Panc1 (cell line): ENCODE measurements at regions not wholly inside any gene's neighbourhood (a gene's known extent, or its start where the extent isn't known, plus 50 kb on each side); places are given as distances from the start of the nearest gene placed in this dataset.

Experiments
- ATAC-seq: fragments of 200-7000 bp; cut with Tn5 transposase; 2 replicates; pipeline ENCODE4 v1.9.1; 2020; ENCODE audit warnings: mild to moderate bottlenecking, moderate library complexity
- BruUV-seq: library from RNA; stranded (reverse); fragments of 400-500 nt; replicated peaks from 2 replicates; lab custom pipeline; 2021; lab: Mats Ljungman, UMichigan
- CTCF ChIA-PET: fragments of 300-600 bp; sonication (Branson Sonifier 250); formaldehyde crosslinking; loops from one replicate; lab custom pipeline; 2022; ENCODE audit warnings: antibody characterized with exemption; lab: Charles Lee
- POLR2A ChIA-PET: fragments of 300-600 bp; sonication (Branson Sonifier 250); formaldehyde crosslinking; loops from one replicate; lab custom pipeline; 2022; ENCODE audit warnings: antibody characterized with exemption; lab: Charles Lee
- DNase-seq: peaks from one replicate; pipeline ENCODE4 v3.0.0-alpha.2; 2010; ENCODE audit warnings: low read depth, low spot score
- H3K27ac ChIP-seq: 2 replicates; pipeline ENCODE4 v1.5.1; 2011; ENCODE audit warnings: mild to moderate bottlenecking, low read length, inconsistent platforms
- H3K27me3 ChIP-seq: fragments of 200-500 bp; sonication (Bioruptor generic); 2 replicates; pipeline ENCODE4 v1.6.0; 2014; ENCODE audit warnings: low read length, inconsistent platforms; ENCODE audit not compliant: control insufficient read depth, insufficient read depth
- H3K36me3 ChIP-seq: fragments of 200-500 bp; sonication (Bioruptor generic); 2 replicates; pipeline ENCODE4 v1.5.1; 2014; ENCODE audit warnings: inconsistent platforms, mild to moderate bottlenecking, low read length, moderate library complexity; ENCODE audit not compliant: control insufficient read depth, insufficient read depth
- H3K4me1 ChIP-seq: 2 replicates; pipeline ENCODE4 v1.5.1; 2011; ENCODE audit warnings: inconsistent platforms, mild to moderate bottlenecking, low read length, moderate library complexity; ENCODE audit not compliant: control insufficient read depth, insufficient read depth
- H3K4me3 ChIP-seq, 2 experiments: 2 replicates each; pipeline ENCODE4 v1.5.1; 2011 to 2012; ENCODE audit warnings: low read depth in 2 of 2, low read length in 2 of 2, mild to moderate bottlenecking in 2 of 2, inconsistent platforms in 1 of 2, moderate library complexity in 1 of 2
- H3K9me3 ChIP-seq: fragments of 200-500 bp; sonication (Bioruptor generic); 2 replicates; pipeline ENCODE4 v1.5.1; 2014; ENCODE audit warnings: low read depth, mild to moderate bottlenecking, inconsistent platforms, low read length, moderate library complexity; ENCODE audit not compliant: control insufficient read depth, insufficient read depth
- POLR2AphosphoS5 ChIP-seq: IDR thresholded peaks from 2 replicates; pipeline ENCODE4 v1.6.1; 2012; ENCODE audit warnings: mild to moderate bottlenecking, low read depth, low read length, moderate library complexity
- SIN3A ChIP-seq: IDR thresholded peaks from 2 replicates; pipeline ENCODE4 v1.6.1; 2012; ENCODE audit warnings: low read depth, mild to moderate bottlenecking, low read length, moderate library complexity, borderline replicate concordance; ENCODE audit not compliant: insufficient read depth
- TCF7L2 ChIP-seq: IDR thresholded peaks from 2 replicates; pipeline ENCODE4 v1.6.1; 2011; ENCODE audit warnings: mild to moderate bottlenecking, low read depth, low read length, inconsistent platforms
- in situ Hi-C: cut with HindIII; loops from 2 replicates; pipeline ENCODE4 v1.10.0; 2016; ENCODE audit warnings: low sequenced_read_pairs, low pct_unique_long_range_greater_than_20kb
- intact Hi-C: fragments of 100-400 bp; cut with micrococcal nuclease; formaldehyde crosslinking; loops from one replicate; pipeline ENCODE4 v1.10.0; 2022; ENCODE audit not compliant: unreplicated experiment
- TF ChIP-seq, protein P1 (sequence below): fragments of 450-650 bp; IDR thresholded peaks from 2 replicates; pipeline ENCODE4 v1.5.1; 2017; ENCODE audit warnings: mild to moderate bottlenecking
- TF ChIP-seq, protein P2 (sequence below), 2 experiments: IDR thresholded peaks; 2 replicates each; pipeline ENCODE4 v1.6.1; 2011 to 2012; ENCODE audit warnings: low read depth in 2 of 2, control low read depth in 1 of 2, low read length in 1 of 2, mild to moderate bottlenecking in 1 of 2, moderate library complexity in 1 of 2; ENCODE audit not compliant: insufficient read depth in 1 of 2

DNA sequence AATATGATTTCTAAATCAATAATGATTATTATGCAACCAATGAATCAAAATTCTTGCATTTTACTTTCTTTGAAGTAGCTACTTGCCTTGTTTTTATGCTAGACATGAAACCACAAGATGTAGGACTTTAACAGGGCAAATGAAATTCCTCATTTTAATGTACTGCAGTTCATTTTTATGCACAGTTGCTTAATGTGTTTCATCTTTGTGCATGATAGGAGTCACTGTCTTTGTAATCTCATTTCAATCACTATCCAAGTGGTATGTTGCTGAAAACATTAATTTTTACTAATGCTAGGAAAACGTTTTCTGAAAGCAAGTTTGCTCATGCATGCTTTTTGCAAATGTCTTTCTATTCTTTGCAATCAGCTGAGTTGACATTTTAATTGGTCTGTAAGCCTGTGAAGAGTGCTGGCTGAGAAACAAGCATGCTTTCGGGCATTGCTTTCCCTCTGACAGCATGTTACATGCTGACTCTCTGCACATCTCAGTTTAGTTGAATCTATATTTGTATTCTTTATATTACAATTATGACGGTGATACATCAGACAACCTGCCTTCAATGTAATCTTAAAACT, 535.0 kb upstream of the CDH18 start:
- no peaks in the 10 kb centered on the region for H3K4me1 ChIP-seq
- no peak for TF ChIP-seq TCF7L2
- TF ChIP-seq POLR2AphosphoS5: no peak
- TF ChIP-seq, protein P1, sequence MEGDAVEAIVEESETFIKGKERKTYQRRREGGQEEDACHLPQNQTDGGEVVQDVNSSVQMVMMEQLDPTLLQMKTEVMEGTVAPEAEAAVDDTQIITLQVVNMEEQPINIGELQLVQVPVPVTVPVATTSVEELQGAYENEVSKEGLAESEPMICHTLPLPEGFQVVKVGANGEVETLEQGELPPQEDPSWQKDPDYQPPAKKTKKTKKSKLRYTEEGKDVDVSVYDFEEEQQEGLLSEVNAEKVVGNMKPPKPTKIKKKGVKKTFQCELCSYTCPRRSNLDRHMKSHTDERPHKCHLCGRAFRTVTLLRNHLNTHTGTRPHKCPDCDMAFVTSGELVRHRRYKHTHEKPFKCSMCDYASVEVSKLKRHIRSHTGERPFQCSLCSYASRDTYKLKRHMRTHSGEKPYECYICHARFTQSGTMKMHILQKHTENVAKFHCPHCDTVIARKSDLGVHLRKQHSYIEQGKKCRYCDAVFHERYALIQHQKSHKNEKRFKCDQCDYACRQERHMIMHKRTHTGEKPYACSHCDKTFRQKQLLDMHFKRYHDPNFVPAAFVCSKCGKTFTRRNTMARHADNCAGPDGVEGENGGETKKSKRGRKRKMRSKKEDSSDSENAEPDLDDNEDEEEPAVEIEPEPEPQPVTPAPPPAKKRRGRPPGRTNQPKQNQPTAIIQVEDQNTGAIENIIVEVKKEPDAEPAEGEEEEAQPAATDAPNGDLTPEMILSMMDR: no peak
- in situ Hi-C loops (no loop called here), intact Hi-C loops (no loop called here)
- CTCF ChIA-PET: no interaction called here
- no peaks in the 10 kb centered on the region for H3K9me3 ChIP-seq
- H3K27ac ChIP-seq: no peak overlapping the region
- DNase-seq: no peak
- POLR2A ChIA-PET: interaction anchor here (0.5 kb wide), 1 partner anchor 565 kb away, joined by 4 read pairs; no protein-coding TSS in a partner anchor
- no TSS peak for BruUV-seq
- ATAC-seq: no peak
- H3K4me3 ChIP-seq: no peak overlapping the region
- H3K27me3 ChIP-seq: no peaks in the 10 kb centered on the region
- H3K36me3 ChIP-seq: no peaks in the 10 kb centered on the region

- Histone ChIP-seq H3K4me3 (no peak overlapping the region), H3K27me3 (no peaks in the 10 kb centered on the region), H3K9me3 (no peaks in the 10 kb centered on the region), H3K36me3 (no peaks in the 10 kb centered on the region), H3K27ac (no peak overlapping the region), H3K4me1 (no peaks in the 10 kb centered on the region)
- intact Hi-C loops: no loop called here
- no TSS peak for BruUV-seq
- TF ChIP-seq POLR2AphosphoS5 (no peak), TCF7L2 (no peak), SIN3A (no peak)
- TF ChIP-seq, protein P2, sequence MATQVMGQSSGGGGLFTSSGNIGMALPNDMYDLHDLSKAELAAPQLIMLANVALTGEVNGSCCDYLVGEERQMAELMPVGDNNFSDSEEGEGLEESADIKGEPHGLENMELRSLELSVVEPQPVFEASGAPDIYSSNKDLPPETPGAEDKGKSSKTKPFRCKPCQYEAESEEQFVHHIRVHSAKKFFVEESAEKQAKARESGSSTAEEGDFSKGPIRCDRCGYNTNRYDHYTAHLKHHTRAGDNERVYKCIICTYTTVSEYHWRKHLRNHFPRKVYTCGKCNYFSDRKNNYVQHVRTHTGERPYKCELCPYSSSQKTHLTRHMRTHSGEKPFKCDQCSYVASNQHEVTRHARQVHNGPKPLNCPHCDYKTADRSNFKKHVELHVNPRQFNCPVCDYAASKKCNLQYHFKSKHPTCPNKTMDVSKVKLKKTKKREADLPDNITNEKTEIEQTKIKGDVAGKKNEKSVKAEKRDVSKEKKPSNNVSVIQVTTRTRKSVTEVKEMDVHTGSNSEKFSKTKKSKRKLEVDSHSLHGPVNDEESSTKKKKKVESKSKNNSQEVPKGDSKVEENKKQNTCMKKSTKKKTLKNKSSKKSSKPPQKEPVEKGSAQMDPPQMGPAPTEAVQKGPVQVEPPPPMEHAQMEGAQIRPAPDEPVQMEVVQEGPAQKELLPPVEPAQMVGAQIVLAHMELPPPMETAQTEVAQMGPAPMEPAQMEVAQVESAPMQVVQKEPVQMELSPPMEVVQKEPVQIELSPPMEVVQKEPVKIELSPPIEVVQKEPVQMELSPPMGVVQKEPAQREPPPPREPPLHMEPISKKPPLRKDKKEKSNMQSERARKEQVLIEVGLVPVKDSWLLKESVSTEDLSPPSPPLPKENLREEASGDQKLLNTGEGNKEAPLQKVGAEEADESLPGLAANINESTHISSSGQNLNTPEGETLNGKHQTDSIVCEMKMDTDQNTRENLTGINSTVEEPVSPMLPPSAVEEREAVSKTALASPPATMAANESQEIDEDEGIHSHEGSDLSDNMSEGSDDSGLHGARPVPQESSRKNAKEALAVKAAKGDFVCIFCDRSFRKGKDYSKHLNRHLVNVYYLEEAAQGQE (IDR thresholded peaks at IDR 0.05; ENCODE audit: insufficient read depth in 1 of 2, low read depth in 2 of 2, low read length in 1 of 2): no peak
- TF ChIP-seq, protein P1: no peak
- in situ Hi-C loops: no loop called here
- ChIA-PET CTCF (no interaction called here), POLR2A (no interaction called here)
- no peak for ATAC-seq
- DNase-seq: no peak
Observed at GRCh38 chr5:20515606-20516005, 527.6 kb upstream of the CDH18 start.
